OCI-LY7 (cell line): ENCODE measurements at regions not wholly inside any gene's neighbourhood (a gene's known extent, or its start where the extent isn't known, plus 50 kb on each side); places are given as distances from the start of the nearest gene placed in this dataset.
"Not testable (repeated sequence)": the region's sequence is repeated elsewhere in the genome, so short reads cannot be mapped to it uniquely, and the experiment has no call there.

Experiments
- CTCF ChIP-seq: fragments of 200-600 bp; sonication (generic); conservative IDR thresholded peaks from 2 replicates; pipeline ENCODE4 v1.5.1; 2014; ENCODE audit warnings: mild to moderate bottlenecking, antibody characterized with exemption, low read length, moderate library complexity, mixed read lengths
- EZH2phosphoT487 ChIP-seq: fragments of 200-600 bp; sonication (generic); IDR thresholded peaks from 2 replicates; pipeline ENCODE4 v1.6.1; 2018; ENCODE audit warnings: low read depth, borderline replicate concordance, mild to moderate bottlenecking, mixed run types, antibody characterized with exemption, low read length, moderate library complexity, mixed read lengths

GRCh38 chr15:101934506-101934905 lies 122.5 kb downstream of the OR4F15 start:
- TF ChIP-seq CTCF, EZH2phosphoT487: not testable (repeated sequence)
